ENCODE measurements at regions not wholly inside any gene's neighbourhood (a gene's known extent, or its start where the extent isn't known, plus 50 kb on each side); places are given as distances from the start of the nearest gene placed in this dataset.

DNA sequence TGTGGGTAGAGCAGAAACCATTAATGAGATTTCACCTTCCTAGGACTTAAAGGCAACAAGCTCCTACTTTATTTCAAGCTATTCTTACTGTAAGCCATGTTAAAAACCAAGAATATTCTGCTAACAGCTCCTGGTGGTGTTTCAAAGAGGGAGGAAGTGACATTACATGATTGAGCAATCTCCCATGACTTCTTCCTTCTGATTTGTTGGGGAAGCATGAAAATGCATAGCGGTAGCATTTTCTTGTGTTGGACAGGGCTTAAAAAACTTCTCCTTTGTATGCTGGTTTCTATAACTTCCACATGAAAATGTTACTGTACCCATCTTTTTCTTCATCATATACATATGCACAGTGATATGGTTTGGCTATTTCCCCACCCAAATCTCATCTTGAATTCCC is 297.0 kb upstream of the SNX7 start:
- no peaks in the 10 kb centered on the region for H3K4me1 ChIP-seq
- no peaks in the 10 kb centered on the region for H3K9me3 ChIP-seq
- intact Hi-C loops (cut with DNase I; ENCODE audit: low total_unique reads): no loop called here
- no peak for DNase-seq (ENCODE audit: low spot score in 2 of 2)
- H3K27ac ChIP-seq: no peak overlapping the region
- H3K27me3 ChIP-seq: no peaks in the 10 kb centered on the region
- H3K36me3 ChIP-seq: no peaks in the 10 kb centered on the region
- no peak overlapping the region for H3K4me3 ChIP-seq
- TF ChIP-seq, protein P1, sequence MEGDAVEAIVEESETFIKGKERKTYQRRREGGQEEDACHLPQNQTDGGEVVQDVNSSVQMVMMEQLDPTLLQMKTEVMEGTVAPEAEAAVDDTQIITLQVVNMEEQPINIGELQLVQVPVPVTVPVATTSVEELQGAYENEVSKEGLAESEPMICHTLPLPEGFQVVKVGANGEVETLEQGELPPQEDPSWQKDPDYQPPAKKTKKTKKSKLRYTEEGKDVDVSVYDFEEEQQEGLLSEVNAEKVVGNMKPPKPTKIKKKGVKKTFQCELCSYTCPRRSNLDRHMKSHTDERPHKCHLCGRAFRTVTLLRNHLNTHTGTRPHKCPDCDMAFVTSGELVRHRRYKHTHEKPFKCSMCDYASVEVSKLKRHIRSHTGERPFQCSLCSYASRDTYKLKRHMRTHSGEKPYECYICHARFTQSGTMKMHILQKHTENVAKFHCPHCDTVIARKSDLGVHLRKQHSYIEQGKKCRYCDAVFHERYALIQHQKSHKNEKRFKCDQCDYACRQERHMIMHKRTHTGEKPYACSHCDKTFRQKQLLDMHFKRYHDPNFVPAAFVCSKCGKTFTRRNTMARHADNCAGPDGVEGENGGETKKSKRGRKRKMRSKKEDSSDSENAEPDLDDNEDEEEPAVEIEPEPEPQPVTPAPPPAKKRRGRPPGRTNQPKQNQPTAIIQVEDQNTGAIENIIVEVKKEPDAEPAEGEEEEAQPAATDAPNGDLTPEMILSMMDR (IDR thresholded peaks at IDR 0.05): no peak
- TF ChIP-seq POLR2AphosphoS5 (IDR thresholded peaks at IDR 0.05) (no peak), POLR2A (IDR thresholded peaks at IDR 0.05) (no peak)

DNA sequence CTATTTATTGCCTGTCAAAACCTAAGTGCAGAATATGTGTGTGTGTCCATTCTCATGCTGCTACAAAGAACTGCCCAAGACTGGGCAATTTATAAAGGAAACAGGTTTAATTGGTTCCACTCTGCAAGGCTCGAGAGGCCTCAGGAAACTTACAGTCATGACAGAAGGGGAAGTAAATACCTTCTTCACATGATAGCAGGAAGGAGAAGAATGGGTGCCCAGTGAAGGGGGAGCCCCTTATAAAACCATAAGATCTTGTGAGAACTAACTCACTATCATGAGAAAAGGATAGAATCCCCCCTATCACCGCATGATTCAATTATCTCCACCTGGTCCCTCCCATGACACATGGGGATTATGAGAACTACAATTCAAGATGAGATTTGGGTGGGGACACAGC is 300.7 kb upstream of the SNX7 start:
- TF ChIP-seq POLR2A (IDR thresholded peaks at IDR 0.05) (no peak), POLR2AphosphoS5 (IDR thresholded peaks at IDR 0.05) (no peak)
- TF ChIP-seq, protein P1 (IDR thresholded peaks at IDR 0.05): no peak
- Histone ChIP-seq H3K36me3 (no peaks in the 10 kb centered on the region), H3K27me3 (no peaks in the 10 kb centered on the region), H3K9me3 (no peaks in the 10 kb centered on the region), H3K27ac (no peak overlapping the region), H3K4me1 (no peaks in the 10 kb centered on the region), H3K4me3 (no peak overlapping the region)
- DNase-seq (ENCODE audit: low spot score in 2 of 2): no peak
- intact Hi-C loops (cut with DNase I; ENCODE audit: low total_unique reads): no loop called here

DNA sequence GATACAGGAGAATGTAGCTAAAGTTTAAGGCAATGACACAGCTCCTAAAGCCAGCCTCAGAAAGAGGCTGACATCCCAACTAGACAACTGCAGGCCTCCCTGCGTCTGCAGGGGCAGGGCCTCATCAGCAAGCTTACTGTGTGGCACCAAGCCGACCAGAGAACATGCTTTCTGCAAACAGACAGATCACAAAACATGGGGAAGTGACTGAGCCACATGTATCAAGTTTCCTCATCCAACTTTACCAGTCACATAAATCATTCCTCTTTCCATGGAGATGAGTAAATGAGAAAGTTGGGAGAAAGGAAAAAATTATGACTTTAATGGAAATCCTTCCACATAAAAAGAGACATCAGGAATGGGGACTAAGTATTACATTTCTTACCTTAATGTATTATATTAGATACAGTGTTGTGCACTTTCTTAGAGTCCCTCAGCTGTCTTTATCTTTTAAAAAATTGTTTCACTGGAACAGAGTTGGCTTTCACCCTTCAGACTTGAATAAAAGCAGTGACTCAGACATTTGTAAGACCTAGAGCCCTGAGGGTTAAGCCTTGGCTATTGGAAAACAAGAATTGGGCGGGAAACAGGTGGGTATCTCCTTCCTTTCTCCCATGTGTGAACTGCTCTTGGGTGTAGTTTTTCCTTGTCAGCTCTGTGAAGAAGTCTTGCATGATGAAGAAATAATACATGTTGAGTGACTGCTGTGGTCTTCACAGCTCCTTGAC is 305.7 kb upstream of the SNX7 start:
- no peaks in the 10 kb centered on the region for H3K4me1 ChIP-seq
- no peak overlapping the region for H3K4me3 ChIP-seq
- no peaks in the 10 kb centered on the region for H3K27me3 ChIP-seq
- H3K27ac ChIP-seq: no peak overlapping the region
- TF ChIP-seq, protein P1 (IDR thresholded peaks at IDR 0.05): no peak
- TF ChIP-seq POLR2A (IDR thresholded peaks at IDR 0.05) (no peak), POLR2AphosphoS5 (IDR thresholded peaks at IDR 0.05) (no peak)
- H3K36me3 ChIP-seq: no peaks in the 10 kb centered on the region
- H3K9me3 ChIP-seq: no peaks in the 10 kb centered on the region
- no peak for DNase-seq (ENCODE audit: low spot score in 2 of 2)
- intact Hi-C loops (cut with DNase I; ENCODE audit: low total_unique reads): no loop called here

DNA sequence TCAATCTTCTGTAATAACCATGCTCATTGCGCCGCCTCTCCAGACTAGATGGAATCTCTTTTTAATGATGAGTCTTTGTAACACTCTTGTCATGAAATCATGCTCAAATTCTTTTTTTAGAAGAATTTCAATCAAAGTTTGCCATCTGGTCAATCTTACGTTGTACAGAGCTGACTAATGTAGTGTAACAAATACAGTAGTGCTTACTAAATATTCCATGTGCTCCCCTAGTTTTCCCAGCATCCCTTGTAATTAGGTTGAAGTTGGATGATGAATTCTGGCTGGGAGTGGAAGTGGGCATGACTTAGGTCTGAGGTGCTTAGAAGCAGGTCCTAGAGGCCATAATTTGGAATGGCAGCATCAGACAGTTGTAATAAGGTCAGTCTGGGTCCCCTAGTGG is 309.1 kb upstream of the SNX7 start:
- TF ChIP-seq POLR2A (IDR thresholded peaks at IDR 0.05): no peak
- TF ChIP-seq, protein P1 (IDR thresholded peaks at IDR 0.05): no peak
- TF ChIP-seq POLR2AphosphoS5 (IDR thresholded peaks at IDR 0.05): no peak
- Histone ChIP-seq H3K4me3 (no peak overlapping the region), H3K4me1 (no peaks in the 10 kb centered on the region), H3K27ac (no peak overlapping the region), H3K27me3 (no peaks in the 10 kb centered on the region), H3K9me3 (no peaks in the 10 kb centered on the region), H3K36me3 (peaks cover 3% of the 10 kb centered on the region)
- no peak for DNase-seq (ENCODE audit: low spot score in 2 of 2)
- intact Hi-C loops (cut with DNase I; ENCODE audit: low total_unique reads): no loop called here

DNA sequence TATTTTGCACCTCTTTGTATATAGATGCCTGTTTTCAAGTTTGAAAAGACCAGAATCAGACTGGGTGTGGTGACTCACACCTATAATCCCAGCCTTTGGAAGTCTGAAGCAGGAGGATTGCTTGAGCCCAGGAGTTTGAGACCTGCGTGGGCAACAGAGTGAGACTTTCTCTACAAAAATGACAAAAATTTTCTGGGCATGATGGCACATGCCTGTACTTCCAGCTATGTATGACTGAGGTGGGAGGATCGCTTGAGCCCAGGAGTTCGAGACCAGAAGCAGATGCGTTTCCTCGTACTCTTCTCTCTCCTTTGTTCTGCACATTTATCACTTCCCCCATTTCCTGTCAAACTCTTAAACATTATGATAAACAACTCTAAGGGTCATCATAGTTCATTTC is 310.0 kb upstream of the SNX7 start:
- Histone ChIP-seq H3K27me3 (no peaks in the 10 kb centered on the region), H3K27ac (no peak overlapping the region), H3K4me3 (no peak overlapping the region), H3K36me3 (peaks cover 3% of the 10 kb centered on the region), H3K9me3 (no peaks in the 10 kb centered on the region), H3K4me1 (no peaks in the 10 kb centered on the region)
- TF ChIP-seq, protein P1 (IDR thresholded peaks at IDR 0.05): no peak
- TF ChIP-seq POLR2AphosphoS5 (IDR thresholded peaks at IDR 0.05) (no peak), POLR2A (IDR thresholded peaks at IDR 0.05) (no peak)
- intact Hi-C loops (cut with DNase I; ENCODE audit: low total_unique reads): no loop called here
- no peak for DNase-seq (ENCODE audit: low spot score in 2 of 2)
